ENCODE measurements at regions not wholly inside any gene's neighbourhood (a gene's known extent, or its start where the extent isn't known, plus 50 kb on each side); places are given as distances from the start of the nearest gene placed in this dataset.

DNA sequence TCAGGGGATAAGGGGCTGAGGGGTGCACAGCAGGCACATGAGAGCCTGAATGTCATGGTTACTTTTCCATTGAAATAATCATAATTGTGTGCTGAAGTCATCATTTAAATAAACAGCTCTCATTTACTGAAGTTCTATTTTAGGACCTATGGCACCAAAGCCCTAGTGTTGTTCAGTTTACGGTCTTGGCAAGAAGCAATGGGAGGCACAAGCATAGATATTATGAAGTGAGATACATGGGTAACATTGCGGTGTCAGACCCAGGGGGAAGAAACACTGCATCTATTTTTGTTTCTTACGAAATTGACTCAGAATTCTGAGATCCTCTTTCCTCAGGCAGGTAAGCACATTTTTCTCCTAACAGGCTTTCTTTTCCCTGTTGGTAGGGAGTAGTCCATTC is 437.8 kb upstream of the PROX1 start:
- Histone ChIP-seq H3K9ac (ENCODE audit: low read length) (no peak overlapping the region), H3K27me3 (replicated peaks in 1 of 4; ENCODE audit: control extremely low read depth in 1 of 4, control insufficient read depth in 3 of 4, insufficient read depth in 4 of 4, low read length in 3 of 4) (no peaks in the 10 kb centered on the region), H4K20me1 (ENCODE audit: control insufficient read depth, insufficient read depth, low read length, poor library complexity, severe bottlenecking) (no peaks in the 10 kb centered on the region), H2AFZ (ENCODE audit: insufficient read depth, low read depth, low read length, poor library complexity, severe bottlenecking) (no peak overlapping the region), H3K4me1 (ENCODE audit: control insufficient read depth in 2 of 2, insufficient read depth in 2 of 2, low read length in 2 of 2) (no peaks in the 10 kb centered on the region), H3K4me2 (replicated peaks; ENCODE audit: low read depth, low read length, poor library complexity, severe bottlenecking) (no peak overlapping the region), H3K9me3 (ENCODE audit: control extremely low read depth in 1 of 3, control insufficient read depth in 2 of 3, insufficient read depth in 1 of 3, low read length in 2 of 3) (no peaks in the 10 kb centered on the region), H3K27ac (ENCODE audit: low read length in 2 of 2) (no peak overlapping the region), H3K36me3 (replicated peaks in 1 of 2; ENCODE audit: control extremely low read depth in 1 of 2, control insufficient read depth in 1 of 2, extremely low read depth in 1 of 2, insufficient read depth in 2 of 2, low read length in 1 of 2) (no peaks in the 10 kb centered on the region), H3K79me2 (ENCODE audit: control insufficient read depth, insufficient read depth, low read length) (no peaks in the 10 kb centered on the region), H3K4me3 (ENCODE audit: control extremely low read depth in 1 of 5, extremely low read depth in 1 of 5, insufficient read depth in 1 of 5, low read depth in 2 of 5, low read length in 4 of 5) (no peak overlapping the region)
- Mint-ChIP-seq H3K4me3 (no peak overlapping the region), H3K9me3 (ENCODE audit: insufficient read depth) (no peaks in the 10 kb centered on the region), H3K27ac (no peak overlapping the region), H3K27me3 (no peaks in the 10 kb centered on the region), H3K4me1 (no peaks in the 10 kb centered on the region)
- no peak for ATAC-seq (ENCODE audit: low read depth)
- no peak for DNase-seq
- POLR2A ChIA-PET: no interaction called here
- WGBS (ENCODE audit: insufficient coverage): 100% methylated on average over 1 of the region's 3 CpGs
- CTCF ChIA-PET: no interaction called here
- intact Hi-C loops (cut with micrococcal nuclease): no loop called here
- no peak for TF ChIP-seq EZH2 (IDR thresholded peaks at IDR 0.05; ENCODE audit: borderline replicate concordance, insufficient read depth, low read depth, low read length, poor library complexity, severe bottlenecking)
- TF ChIP-seq, protein P1, sequence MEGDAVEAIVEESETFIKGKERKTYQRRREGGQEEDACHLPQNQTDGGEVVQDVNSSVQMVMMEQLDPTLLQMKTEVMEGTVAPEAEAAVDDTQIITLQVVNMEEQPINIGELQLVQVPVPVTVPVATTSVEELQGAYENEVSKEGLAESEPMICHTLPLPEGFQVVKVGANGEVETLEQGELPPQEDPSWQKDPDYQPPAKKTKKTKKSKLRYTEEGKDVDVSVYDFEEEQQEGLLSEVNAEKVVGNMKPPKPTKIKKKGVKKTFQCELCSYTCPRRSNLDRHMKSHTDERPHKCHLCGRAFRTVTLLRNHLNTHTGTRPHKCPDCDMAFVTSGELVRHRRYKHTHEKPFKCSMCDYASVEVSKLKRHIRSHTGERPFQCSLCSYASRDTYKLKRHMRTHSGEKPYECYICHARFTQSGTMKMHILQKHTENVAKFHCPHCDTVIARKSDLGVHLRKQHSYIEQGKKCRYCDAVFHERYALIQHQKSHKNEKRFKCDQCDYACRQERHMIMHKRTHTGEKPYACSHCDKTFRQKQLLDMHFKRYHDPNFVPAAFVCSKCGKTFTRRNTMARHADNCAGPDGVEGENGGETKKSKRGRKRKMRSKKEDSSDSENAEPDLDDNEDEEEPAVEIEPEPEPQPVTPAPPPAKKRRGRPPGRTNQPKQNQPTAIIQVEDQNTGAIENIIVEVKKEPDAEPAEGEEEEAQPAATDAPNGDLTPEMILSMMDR (IDR thresholded peaks at IDR 0.05): no peak

DNA sequence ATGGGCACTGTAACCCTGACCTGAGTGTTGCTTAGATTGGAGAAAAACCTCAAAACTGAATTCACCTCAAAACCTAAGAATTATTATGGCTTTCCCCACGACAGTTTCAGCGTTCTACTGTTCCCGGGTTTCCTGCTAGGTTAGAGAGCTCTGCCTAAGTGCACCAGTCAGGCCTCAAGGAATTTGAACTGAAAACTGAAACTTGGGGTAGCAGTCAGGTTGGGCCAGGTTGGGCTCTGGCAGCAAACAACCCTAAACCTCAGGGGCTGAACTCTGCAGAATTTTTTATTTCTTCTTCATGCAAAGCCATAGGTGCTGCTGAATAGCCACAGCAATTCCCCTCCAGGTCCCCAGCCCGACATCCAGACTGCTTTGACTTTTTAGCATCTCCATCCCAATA is 437.0 kb upstream of the PROX1 start:
- TF ChIP-seq EZH2 (IDR thresholded peaks at IDR 0.05; ENCODE audit: borderline replicate concordance, insufficient read depth, low read depth, low read length, poor library complexity, severe bottlenecking): no peak
- TF ChIP-seq, protein P1 (IDR thresholded peaks at IDR 0.05): no peak
- no peak overlapping the region for H3K27ac ChIP-seq (ENCODE audit: low read length in 2 of 2)
- POLR2A ChIA-PET: no interaction called here
- no peaks in the 10 kb centered on the region for H4K20me1 ChIP-seq (ENCODE audit: control insufficient read depth, insufficient read depth, low read length, poor library complexity, severe bottlenecking)
- H3K4me2 ChIP-seq (replicated peaks; ENCODE audit: low read depth, low read length, poor library complexity, severe bottlenecking): no peak overlapping the region
- H3K36me3 ChIP-seq (replicated peaks in 1 of 2; ENCODE audit: control extremely low read depth in 1 of 2, control insufficient read depth in 1 of 2, extremely low read depth in 1 of 2, insufficient read depth in 2 of 2, low read length in 1 of 2): no peaks in the 10 kb centered on the region
- no peak overlapping the region for H3K4me3 Mint-ChIP-seq
- H3K9me3 ChIP-seq (ENCODE audit: control extremely low read depth in 1 of 3, control insufficient read depth in 2 of 3, insufficient read depth in 1 of 3, low read length in 2 of 3): no peaks in the 10 kb centered on the region
- no peak overlapping the region for H3K27ac Mint-ChIP-seq
- intact Hi-C loops (cut with micrococcal nuclease): no loop called here
- no peaks in the 10 kb centered on the region for H3K4me1 Mint-ChIP-seq
- H2AFZ ChIP-seq (ENCODE audit: insufficient read depth, low read depth, low read length, poor library complexity, severe bottlenecking): no peak overlapping the region
- CTCF ChIA-PET: no interaction called here
- DNase-seq (no peak), ATAC-seq (ENCODE audit: low read depth) (no peak)
- H3K4me1 ChIP-seq (ENCODE audit: control insufficient read depth in 2 of 2, insufficient read depth in 2 of 2, low read length in 2 of 2): no peaks in the 10 kb centered on the region
- H3K9ac ChIP-seq (ENCODE audit: low read length): no peak overlapping the region
- no peaks in the 10 kb centered on the region for H3K27me3 Mint-ChIP-seq
- H3K79me2 ChIP-seq (ENCODE audit: control insufficient read depth, insufficient read depth, low read length): no peaks in the 10 kb centered on the region
- WGBS (ENCODE audit: insufficient coverage): 85% methylated on average over 4 of the region's 4 CpGs
- no peak overlapping the region for H3K4me3 ChIP-seq (ENCODE audit: control extremely low read depth in 1 of 5, extremely low read depth in 1 of 5, insufficient read depth in 1 of 5, low read depth in 2 of 5, low read length in 4 of 5)
- H3K9me3 Mint-ChIP-seq (ENCODE audit: insufficient read depth): no peaks in the 10 kb centered on the region
- H3K27me3 ChIP-seq (replicated peaks in 1 of 4; ENCODE audit: control extremely low read depth in 1 of 4, control insufficient read depth in 3 of 4, insufficient read depth in 4 of 4, low read length in 3 of 4): no peaks in the 10 kb centered on the region

Measured in B cell (primary cell).